NT2/D1 (cell line): ENCODE measurements at regions not wholly inside any gene's neighbourhood (a gene's known extent, or its start where the extent isn't known, plus 50 kb on each side); places are given as distances from the start of the nearest gene placed in this dataset.

Experiments
- DNase-seq: peaks from one replicate; pipeline ENCODE4 v3.0.0-alpha.2; 2011; ENCODE audit warnings: low read depth, low spot score
- H3K27me3 ChIP-seq: 2 replicates; pipeline ENCODE4 v1.6.0; 2011; ENCODE audit warnings: mild to moderate bottlenecking; ENCODE audit not compliant: insufficient read length, insufficient read depth
- H3K36me3 ChIP-seq: 2 replicates; pipeline ENCODE4 v1.6.1; 2011; ENCODE audit warnings: mild to moderate bottlenecking, low read length, mixed read lengths; ENCODE audit not compliant: insufficient read depth, insufficient read length
- H3K4me1 ChIP-seq: 2 replicates; pipeline ENCODE4 v1.5.1; 2011; ENCODE audit not compliant: insufficient read depth, insufficient read length
- H3K4me3 ChIP-seq: 2 replicates; pipeline ENCODE4 v1.5.1; 2011; ENCODE audit warnings: low read depth; ENCODE audit not compliant: insufficient read length
- H3K9ac ChIP-seq: 2 replicates; pipeline ENCODE4 v1.6.0; 2011; ENCODE audit warnings: low read depth; ENCODE audit not compliant: insufficient read length
- H3K9me3 ChIP-seq: 2 replicates; pipeline ENCODE4 v1.5.1; 2011; ENCODE audit warnings: mild to moderate bottlenecking, low read length; ENCODE audit not compliant: insufficient read depth
- SUZ12 ChIP-seq: IDR thresholded peaks from 2 replicates; pipeline ENCODE4 v1.6.1; 2011; ENCODE audit not compliant: insufficient read length, insufficient read depth; ENCODE audit errors: extremely low read depth
- YY1 ChIP-seq: IDR thresholded peaks from 2 replicates; pipeline ENCODE4 v1.6.1; 2011; ENCODE audit not compliant: insufficient read length, insufficient read depth
- ZNF274 ChIP-seq: IDR thresholded peaks from 2 replicates; pipeline ENCODE4 v1.6.1; 2011; ENCODE audit warnings: mild to moderate bottlenecking, low read depth, low read length

DNA sequence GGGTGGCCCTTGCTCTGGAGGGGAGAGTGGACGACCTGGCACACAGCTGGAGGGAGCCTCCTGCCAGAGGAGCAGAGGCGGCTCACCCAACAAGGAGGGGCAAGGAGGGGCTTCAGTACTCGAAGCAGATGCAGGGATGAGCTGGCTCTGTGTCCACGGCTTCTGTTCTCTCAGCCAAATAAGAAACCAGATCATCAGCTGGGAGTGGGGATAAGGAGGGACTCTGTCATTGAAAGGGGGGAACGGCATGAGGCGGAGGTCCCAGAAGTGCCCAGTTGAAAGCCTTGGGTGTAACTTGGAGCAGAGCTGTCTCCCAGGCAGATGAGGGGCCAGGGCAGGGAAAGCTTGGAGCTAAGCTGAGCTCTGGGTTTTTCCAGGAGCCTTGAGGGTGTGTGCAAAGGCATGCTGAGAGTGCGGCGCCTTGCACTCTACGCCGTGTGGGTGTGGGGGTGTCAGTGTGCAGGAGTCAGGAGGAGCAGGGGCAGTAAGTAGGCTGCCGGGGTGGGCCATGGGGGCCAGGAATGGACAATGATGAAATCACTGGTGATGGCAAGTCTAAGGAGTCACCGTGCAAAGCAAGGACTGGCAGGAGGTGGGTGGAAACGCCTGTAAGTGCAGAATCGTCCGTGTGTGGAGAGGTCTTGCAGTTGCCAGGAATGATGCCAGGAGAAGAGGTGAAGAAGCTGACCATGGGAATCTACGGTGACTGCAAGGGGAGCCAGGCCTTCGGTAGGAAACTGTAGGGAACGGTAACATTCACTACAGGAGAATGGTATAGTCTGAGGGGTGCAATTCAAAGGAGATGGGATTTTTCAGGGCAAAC is 85.4 kb upstream of the FOXQ1 start:
- TF ChIP-seq YY1 (no peak), ZNF274 (no peak), SUZ12 (no peak)
- Histone ChIP-seq H3K9me3 (no peaks in the 10 kb centered on the region), H3K4me1 (peaks cover 2% of the 10 kb centered on the region), H3K4me3 (no peak overlapping the region), H3K27me3 (no peaks in the 10 kb centered on the region), H3K36me3 (no peaks in the 10 kb centered on the region), H3K9ac (no peak overlapping the region)
- DNase-seq, result no peak

DNA sequence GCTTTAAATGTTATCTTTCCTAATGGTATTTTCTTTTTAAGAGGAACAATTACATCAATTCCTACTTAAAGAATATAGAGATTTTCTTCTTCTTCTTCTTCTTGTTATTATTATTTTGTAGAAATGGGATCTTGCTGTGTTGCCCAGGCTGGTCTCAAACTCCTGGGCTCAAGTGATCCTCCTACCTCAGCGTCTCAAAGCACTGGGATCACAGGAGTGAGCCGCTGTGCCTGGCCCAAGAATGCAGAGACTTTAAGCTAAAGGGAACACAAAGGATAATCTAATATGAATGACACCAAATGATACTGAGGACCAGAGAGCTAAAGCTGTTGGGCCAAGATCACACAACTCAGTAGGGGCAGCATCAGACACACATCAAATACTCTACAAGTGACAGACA is 87.4 kb upstream of the FOXQ1 start:
- no peak overlapping the region for H3K9ac ChIP-seq
- no peak for TF ChIP-seq SUZ12
- no peak for TF ChIP-seq YY1
- TF ChIP-seq ZNF274, result no peak
- peaks cover 2% of the 10 kb centered on the region for H3K4me1 ChIP-seq
- no peak for DNase-seq
- H3K4me3 ChIP-seq, result no peak overlapping the region
- no peaks in the 10 kb centered on the region for H3K36me3 ChIP-seq
- H3K9me3 ChIP-seq, result no peaks in the 10 kb centered on the region
- H3K27me3 ChIP-seq, result no peaks in the 10 kb centered on the region

DNA sequence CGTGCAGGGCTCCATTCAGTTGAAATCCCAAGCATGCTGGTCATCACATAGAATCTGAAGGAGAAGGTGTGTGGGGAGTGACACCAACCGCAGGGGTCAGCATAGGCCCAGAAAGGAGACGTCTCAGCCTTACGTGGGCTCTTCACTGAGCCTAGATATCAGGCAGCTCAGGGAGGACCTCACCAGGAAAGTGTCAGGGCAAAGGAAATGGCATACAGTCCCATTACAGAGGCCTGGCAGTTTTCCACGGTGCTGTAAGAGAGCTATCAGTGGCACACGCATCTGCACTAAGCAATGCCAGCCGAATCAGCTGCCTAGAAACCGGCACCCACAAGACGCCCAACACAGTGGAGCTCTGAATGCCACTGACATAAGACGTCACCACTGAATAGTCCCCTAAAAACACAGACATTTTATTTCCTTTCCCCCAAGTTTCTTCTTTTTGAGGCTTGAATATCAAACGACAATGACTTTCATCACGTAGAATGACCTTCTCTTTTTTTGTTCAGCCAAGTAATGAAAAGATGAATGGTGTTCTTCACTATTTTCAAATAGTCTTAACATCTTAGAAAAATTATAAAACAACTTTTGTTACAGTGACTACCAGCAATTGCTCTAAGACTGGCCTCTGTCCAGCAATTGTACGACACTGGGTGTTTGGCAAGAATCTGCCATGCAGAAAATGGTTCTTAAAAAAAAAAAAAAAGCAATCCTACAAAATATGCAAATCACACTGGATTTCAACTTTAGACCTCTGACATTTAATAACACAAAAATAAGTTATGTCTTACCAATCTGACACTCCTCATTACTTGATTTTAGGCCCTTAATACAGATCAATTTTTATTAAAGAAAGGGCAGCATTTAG is 88.9 kb upstream of the FOXQ1 start:
- Histone ChIP-seq H3K9me3 (no peaks in the 10 kb centered on the region), H3K36me3 (no peaks in the 10 kb centered on the region), H3K27me3 (no peaks in the 10 kb centered on the region), H3K4me3 (no peak overlapping the region), H3K4me1 (peaks cover 2% of the 10 kb centered on the region), H3K9ac (no peak overlapping the region)
- TF ChIP-seq SUZ12, result no peak
- TF ChIP-seq ZNF274, result no peak
- no peak for TF ChIP-seq YY1
- DNase-seq, result no peak

DNA sequence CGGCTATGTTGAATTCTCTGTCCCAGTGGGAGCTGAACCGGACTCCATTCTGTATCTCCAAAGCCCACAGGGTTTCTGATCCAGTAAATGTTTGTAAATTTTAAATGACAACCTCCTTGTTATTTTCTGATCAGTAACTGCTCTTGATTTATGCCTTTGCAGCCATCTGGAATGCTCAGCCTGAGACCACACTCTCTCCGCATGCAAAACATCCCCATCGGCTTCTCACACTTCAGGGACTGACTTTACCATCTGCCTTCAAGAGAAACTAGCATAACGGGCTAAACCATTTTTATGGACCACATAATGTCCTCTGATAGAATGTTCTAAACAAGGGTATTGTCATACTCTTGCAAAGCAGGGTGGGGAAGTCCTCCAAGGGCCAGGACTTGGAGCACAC is 94.5 kb upstream of the FOXQ1 start:
- Histone ChIP-seq H3K4me3 (no peak overlapping the region), H3K4me1 (no peaks in the 10 kb centered on the region), H3K9ac (no peak overlapping the region), H3K27me3 (no peaks in the 10 kb centered on the region), H3K9me3 (no peaks in the 10 kb centered on the region), H3K36me3 (no peaks in the 10 kb centered on the region)
- TF ChIP-seq ZNF274, result no peak
- TF ChIP-seq YY1, result no peak
- TF ChIP-seq SUZ12, result no peak
- no peak for DNase-seq

DNA sequence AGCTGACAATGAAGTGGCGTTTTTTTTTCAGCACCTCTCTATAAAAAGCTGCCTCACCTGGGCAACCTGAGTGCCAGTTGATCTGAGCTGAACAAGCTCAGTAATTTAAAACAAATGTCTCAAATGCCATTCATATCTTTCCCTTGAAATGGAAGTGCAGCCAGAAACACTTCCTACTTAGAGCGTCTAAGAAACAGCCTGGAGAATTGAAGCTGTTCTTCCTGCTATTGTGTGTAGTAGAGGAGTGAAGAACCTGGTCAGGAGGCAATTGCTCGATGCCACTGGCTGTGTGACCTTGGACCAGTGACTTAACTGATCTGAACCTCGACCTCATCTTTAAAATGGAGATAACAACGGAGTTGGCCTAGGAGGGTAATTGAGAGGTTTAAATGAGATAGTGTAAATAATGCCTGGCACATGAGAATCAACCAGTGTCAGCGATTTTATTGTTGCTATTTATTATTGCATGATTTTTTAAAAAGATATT is 95.4 kb upstream of the FOXQ1 start:
- Histone ChIP-seq H3K27me3 (no peaks in the 10 kb centered on the region), H3K9me3 (no peaks in the 10 kb centered on the region), H3K9ac (no peak overlapping the region), H3K4me1 (no peaks in the 10 kb centered on the region), H3K36me3 (no peaks in the 10 kb centered on the region), H3K4me3 (no peak overlapping the region)
- no peak for DNase-seq
- TF ChIP-seq ZNF274, result no peak
- TF ChIP-seq YY1, result no peak
- TF ChIP-seq SUZ12, result no peak

DNA sequence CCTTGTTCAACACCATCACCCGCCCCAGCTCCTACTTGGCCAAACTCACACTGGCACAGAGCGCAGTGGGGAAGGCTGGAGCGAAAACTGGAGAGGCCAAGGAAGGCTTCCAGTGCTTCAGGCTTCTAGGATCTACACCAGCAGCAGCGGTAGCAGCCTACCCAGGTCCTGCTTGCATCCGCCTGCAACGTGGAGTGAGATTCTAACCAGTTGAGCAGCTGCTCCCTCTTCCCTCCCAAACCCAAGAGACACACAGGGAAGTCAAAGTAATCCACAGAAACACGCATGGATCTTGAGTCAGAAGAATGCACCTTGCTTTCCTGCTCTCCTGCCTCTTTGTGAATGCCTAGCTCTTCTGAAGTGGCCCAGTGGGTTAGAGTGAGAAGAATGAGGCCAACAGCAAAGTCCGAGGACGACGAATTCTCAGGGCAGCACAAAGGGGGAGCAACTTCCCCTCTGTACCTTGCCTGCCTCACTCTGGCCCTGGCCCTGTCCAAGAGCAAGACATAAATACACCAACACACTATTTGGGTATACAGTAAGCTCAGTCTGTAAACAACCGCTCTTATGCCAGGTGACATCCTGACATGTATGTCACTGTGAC is 95.9 kb upstream of the FOXQ1 start:
- DNase-seq, result no peak
- Histone ChIP-seq H3K4me1 (no peaks in the 10 kb centered on the region), H3K27me3 (no peaks in the 10 kb centered on the region), H3K9ac (no peak overlapping the region), H3K4me3 (no peak overlapping the region), H3K9me3 (no peaks in the 10 kb centered on the region), H3K36me3 (no peaks in the 10 kb centered on the region)
- TF ChIP-seq ZNF274, result no peak
- no peak for TF ChIP-seq SUZ12
- no peak for TF ChIP-seq YY1

DNA sequence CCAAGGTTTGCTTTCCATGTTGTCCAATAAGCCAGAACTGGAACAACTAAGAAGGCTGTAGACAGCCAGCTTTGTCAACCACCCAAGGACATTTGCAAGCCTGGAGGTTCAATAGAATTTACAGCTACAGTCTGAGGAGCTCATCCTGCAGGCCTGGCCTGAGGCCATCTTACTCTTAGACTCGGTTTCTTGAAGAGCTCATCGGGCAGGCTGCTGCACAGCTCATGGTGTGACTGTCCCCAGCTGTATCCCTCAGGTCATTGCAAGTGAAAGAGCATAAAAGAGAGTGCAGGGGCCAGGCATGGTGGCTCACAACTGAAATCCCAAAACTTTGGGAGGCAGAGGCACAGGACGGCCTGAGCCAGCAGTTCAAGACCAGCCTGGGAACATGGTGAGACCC is 96.9 kb upstream of the FOXQ1 start:
- Histone ChIP-seq H3K9me3 (no peaks in the 10 kb centered on the region), H3K4me3 (no peak overlapping the region), H3K36me3 (no peaks in the 10 kb centered on the region), H3K27me3 (no peaks in the 10 kb centered on the region), H3K4me1 (no peaks in the 10 kb centered on the region), H3K9ac (no peak overlapping the region)
- DNase-seq, result no peak
- TF ChIP-seq SUZ12 (no peak), YY1 (no peak), ZNF274 (no peak)
